HFF-Myc (cell line): ENCODE measurements at regions not wholly inside any gene's neighbourhood (a gene's known extent, or its start where the extent isn't known, plus 50 kb on each side); places are given as distances from the start of the nearest gene placed in this dataset.

Experiments used
- DNase-seq: peaks from one replicate; pipeline ENCODE4 v3.0.0-alpha.2; 2011; ENCODE audit warnings: low read depth; ENCODE audit errors: extremely low read depth
- H3K4me3 ChIP-seq: replicated peaks from 2 replicates; pipeline ENCODE4 v1.5.1; 2011; ENCODE audit warnings: low read depth, mild to moderate bottlenecking, control low read depth, low read length
- CTCF ChIP-seq: IDR thresholded peaks from 2 replicates; pipeline ENCODE4 v1.5.1; 2012; ENCODE audit warnings: mild to moderate bottlenecking, low read depth, low read length, control low read depth; ENCODE audit errors: missing control alignments

DNA sequence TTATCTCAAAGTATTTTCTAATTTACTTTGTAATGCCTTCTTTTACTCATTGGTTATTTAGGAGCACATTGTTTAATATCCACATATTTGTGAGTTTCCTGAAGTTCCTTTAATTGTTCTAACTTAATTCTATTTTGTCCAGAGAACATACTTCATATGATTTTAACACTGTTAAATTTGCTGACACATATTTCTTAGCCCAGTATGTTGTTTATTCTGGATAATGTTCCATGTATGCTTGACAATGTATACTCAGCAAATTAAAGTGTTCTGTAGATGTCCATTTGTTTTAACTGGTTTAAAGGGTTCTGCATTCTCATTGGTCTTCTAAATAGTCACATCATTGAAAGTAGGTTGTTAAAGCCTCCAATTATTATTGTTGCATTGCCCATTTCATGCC is 643.7 kb upstream of the NR5A2 start:
- H3K4me3 ChIP-seq: no peak overlapping the region
- DNase-seq: no peak
- TF ChIP-seq CTCF: no peak

DNA sequence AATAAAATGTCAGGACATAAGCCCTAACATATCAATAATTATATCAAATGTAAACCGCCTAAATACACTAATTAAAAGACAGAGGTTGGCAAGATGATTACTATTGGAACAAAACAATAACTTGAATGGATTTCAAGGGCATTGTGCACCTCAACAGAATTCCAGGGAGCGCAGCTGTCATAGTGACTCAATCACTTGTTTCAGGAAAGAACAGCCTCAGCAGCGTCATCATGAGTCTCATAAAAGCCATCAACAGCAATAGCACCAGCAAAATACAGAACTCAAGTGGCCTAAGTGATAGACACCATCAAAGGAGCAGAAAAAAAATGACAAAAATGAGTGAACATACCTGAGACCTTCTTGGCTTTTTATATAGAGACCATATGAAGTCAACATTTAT is 632.7 kb upstream of the NR5A2 start:
- no peak for DNase-seq
- TF ChIP-seq CTCF: no peak
- H3K4me3 ChIP-seq: no peak overlapping the region

DNA sequence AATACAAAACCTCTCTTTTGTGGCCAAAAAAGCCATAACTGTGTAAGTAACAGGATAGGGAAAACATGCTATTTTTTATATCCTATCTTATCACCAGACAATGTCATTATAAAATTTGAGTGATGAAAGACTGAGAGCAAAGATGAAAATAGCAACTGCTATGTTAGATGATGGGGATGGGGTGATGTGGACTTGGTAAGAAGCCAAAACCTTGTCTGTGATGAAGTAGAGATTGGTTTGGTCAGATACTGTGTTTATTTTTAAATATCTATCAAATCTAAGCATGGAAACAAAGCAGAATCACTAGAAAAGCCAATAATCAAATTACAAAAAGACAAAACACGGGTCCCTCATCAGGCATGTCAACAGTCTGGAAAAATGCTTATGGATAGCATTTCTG is 631.1 kb upstream of the NR5A2 start:
- TF ChIP-seq CTCF: no peak
- H3K4me3 ChIP-seq: no peak overlapping the region
- no peak for DNase-seq

DNA sequence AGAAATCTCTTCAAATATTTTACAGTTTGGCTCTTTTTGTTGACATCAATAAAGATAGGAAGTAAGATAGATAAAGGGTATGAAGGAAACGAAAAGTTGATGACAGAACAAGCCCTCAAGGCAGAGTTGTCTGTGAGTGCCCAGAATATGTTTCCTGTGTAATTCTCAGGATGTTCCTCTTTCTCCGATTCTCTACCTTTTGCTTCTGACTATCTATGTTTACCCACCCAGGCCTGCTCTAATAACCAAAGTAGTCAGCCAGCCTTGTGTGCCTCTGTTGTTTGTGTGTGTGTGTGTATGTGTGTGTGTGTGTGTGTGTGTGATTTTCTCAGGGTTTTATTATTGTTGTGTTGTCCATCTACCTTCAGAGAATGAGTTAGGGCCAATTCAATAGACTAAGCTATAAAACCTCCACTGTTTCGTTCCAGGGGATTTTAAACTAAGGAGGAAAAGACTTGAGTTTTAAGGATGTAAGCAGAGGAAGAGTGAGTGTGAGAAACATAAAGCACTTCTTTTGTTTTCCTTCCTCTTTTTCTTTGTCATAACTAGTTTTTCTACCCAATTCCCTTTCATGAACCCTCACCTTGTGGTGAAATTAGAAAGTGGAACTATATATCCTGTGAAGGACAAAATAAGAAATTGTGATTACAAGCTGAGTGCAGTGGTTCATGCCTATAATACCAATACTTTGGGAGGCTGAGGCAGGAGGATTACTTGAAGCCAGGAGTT is 627.4 kb upstream of the NR5A2 start:
- DNase-seq: no peak
- H3K4me3 ChIP-seq: no peak overlapping the region

GRCh38 chr1:199403531-199404116 is 623.9 kb upstream of the NR5A2 start:
- no peak overlapping the region for H3K4me3 ChIP-seq
- peak; percentile 6 for DNase-seq
- TF ChIP-seq CTCF: no peak

More for the DNA sequence above, 627.4 kb upstream of the NR5A2 start:
- TF ChIP-seq CTCF: no peak

DNA sequence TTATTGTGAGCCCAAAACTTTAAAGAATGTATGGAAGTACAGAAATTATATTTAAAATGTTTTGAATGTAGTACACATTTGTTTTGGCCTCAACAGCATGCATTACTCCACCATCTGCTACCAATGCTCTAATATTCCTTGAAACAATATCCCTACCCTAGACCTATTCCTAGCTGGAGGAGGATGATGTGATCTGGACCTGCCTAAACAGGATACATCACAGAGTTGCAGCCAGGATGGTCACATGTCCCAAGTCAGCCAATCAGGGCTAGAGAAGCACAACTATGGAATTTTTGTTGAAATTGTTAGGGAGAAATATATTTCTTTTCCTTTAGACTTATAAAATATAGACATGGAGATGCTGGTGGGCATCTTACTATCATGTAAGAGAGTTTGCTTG is 623.3 kb upstream of the NR5A2 start:
- peak; percentile 10 for DNase-seq
- H3K4me3 ChIP-seq: no peak overlapping the region
- TF ChIP-seq CTCF: no peak

DNA sequence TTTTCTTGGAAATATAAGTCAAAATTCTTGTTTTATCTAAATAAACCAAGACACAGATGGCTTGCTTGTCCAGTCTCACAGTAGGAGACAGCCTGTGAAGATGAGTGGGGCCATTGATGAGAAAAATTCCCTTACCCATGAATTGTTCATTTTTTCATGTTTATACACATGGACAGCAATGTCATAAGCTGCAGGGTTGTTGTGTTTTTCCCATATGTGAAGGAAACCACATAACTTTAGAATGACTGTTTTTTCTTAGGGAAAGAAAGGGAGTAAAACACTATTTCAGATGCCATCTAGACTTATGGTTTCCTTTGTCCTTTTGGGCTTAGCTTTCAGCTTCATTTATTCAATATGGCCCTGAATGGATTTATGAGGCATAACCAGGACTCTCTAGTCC is 622.5 kb upstream of the NR5A2 start:
- no peak overlapping the region for H3K4me3 ChIP-seq
- DNase-seq: no peak
- no peak for TF ChIP-seq CTCF
